ENCODE measurements at regions not wholly inside any gene's neighbourhood (a gene's known extent, or its start where the extent isn't known, plus 50 kb on each side); places are given as distances from the start of the nearest gene placed in this dataset.

GRCh38 chr5:154132718-154133307 is 57.7 kb upstream of the GALNT10 start:
- ATAC-seq (no peak), FAIRE-seq (no peak), DNase-seq (no peak)
- intact Hi-C loops (cut with DNase I): no loop called here
- no peaks in the 10 kb centered on the region for H3K36me3 ChIP-seq
- no peaks in the 10 kb centered on the region for H3K27me3 ChIP-seq
- H3K27ac ChIP-seq: no peak overlapping the region
- no peak overlapping the region for H3K4me3 ChIP-seq
- no peaks in the 10 kb centered on the region for H3K9me3 ChIP-seq
- WGBS, 2 donors: 55 to 65% methylated on average over 6 of the region's 6 CpGs
- no peaks in the 10 kb centered on the region for H3K4me1 ChIP-seq
- TF ChIP-seq CTCF (IDR thresholded peaks at IDR 0.05): no peak

- FAIRE-seq (no peak), DNase-seq (no peak)
- WGBS, 2 donors: 68 to 79% methylated on average over 10 of the region's 10 CpGs
Measured at GRCh38 chr5:154133591-154133990, 56.9 kb upstream of the GALNT10 start.

GRCh38 chr5:154134499-154134898 is 56.0 kb upstream of the GALNT10 start:
- 83 to 88% methylated on average over 2 of the region's 2 CpGs for WGBS, 2 donors
- Histone ChIP-seq H3K4me3 (no peak overlapping the region), H3K27ac (no peak overlapping the region), H3K27me3 (no peaks in the 10 kb centered on the region), H3K36me3 (no peaks in the 10 kb centered on the region), H3K9me3 (no peaks in the 10 kb centered on the region), H3K4me1 (no peaks in the 10 kb centered on the region)
- DNase-seq (no peak), FAIRE-seq (no peak), ATAC-seq (no peak)
- TF ChIP-seq CTCF (IDR thresholded peaks at IDR 0.05): no peak
- intact Hi-C loops (cut with DNase I): no loop called here

More at GRCh38 chr5:154133591-154133990, 56.9 kb upstream of the GALNT10 start:
- Histone ChIP-seq H3K36me3 (no peaks in the 10 kb centered on the region), H3K9me3 (no peaks in the 10 kb centered on the region), H3K4me3 (no peak overlapping the region), H3K27me3 (no peaks in the 10 kb centered on the region), H3K27ac (no peak overlapping the region), H3K4me1 (no peaks in the 10 kb centered on the region)
- intact Hi-C loops (cut with DNase I): no loop called here
- ATAC-seq: no peak
- TF ChIP-seq CTCF (IDR thresholded peaks at IDR 0.05): no peak

GRCh38 chr5:154135125-154135817 is 55.3 kb upstream of the GALNT10 start:
- 74 to 78% methylated on average over 9 of the region's 9 CpGs for WGBS, 2 donors
- FAIRE-seq (no peak), DNase-seq (no peak), ATAC-seq (no peak)
- no peaks in the 10 kb centered on the region for H3K36me3 ChIP-seq
- no peaks in the 10 kb centered on the region for H3K27me3 ChIP-seq
- intact Hi-C loops (cut with DNase I): no loop called here
- TF ChIP-seq CTCF (IDR thresholded peaks at IDR 0.05): no peak
- no peak overlapping the region for H3K4me3 ChIP-seq
- H3K4me1 ChIP-seq: no peaks in the 10 kb centered on the region
- no peak overlapping the region for H3K27ac ChIP-seq
- no peaks in the 10 kb centered on the region for H3K9me3 ChIP-seq

- no peaks in the 10 kb centered on the region for H3K9me3 ChIP-seq
- DNase-seq (no peak), ATAC-seq (no peak), FAIRE-seq (no peak)
- WGBS, 2 donors: 87 to 89% methylated on average over 5 of the region's 5 CpGs
- H3K36me3 ChIP-seq: no peaks in the 10 kb centered on the region
- H3K27ac ChIP-seq: no peak overlapping the region
- no peaks in the 10 kb centered on the region for H3K4me1 ChIP-seq
- no peak overlapping the region for H3K4me3 ChIP-seq
- intact Hi-C loops (cut with DNase I): no loop called here
- TF ChIP-seq CTCF (IDR thresholded peaks at IDR 0.05): no peak
- H3K27me3 ChIP-seq: no peaks in the 10 kb centered on the region
Measured at GRCh38 chr5:154136141-154136540, 54.4 kb upstream of the GALNT10 start.

Measured in pancreas (tissue), 10 donors.